GF-D8 (cell line): ENCODE measurements at regions not wholly inside any gene's neighbourhood (a gene's known extent, or its start where the extent isn't known, plus 50 kb on each side); places are given as distances from the start of the nearest gene placed in this dataset.

ENCODE experiments used
- DNase-seq: peaks from one replicate; lab custom pipeline; 2025; lab: John Stamatoyannopoulos, UW

DNA sequence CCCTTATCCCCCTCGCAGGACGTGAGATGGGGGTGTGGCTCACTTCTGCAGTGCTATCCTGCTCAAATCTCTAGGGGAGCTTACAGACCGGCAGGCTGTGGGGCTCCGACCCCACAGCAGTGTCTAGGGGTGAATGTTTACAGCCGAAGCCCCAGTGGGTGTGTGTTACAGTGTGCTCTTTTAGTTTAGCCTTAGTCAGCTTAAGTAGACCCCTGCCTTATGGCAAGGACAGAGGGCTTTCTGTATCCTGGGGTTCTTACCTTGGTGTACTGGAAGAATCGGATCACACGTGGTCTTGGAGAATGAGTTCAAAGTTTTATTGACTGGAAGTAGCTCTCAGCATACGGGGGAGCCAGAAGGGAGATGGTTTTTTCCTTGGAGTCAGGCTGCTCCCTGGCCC, 348.2 kb upstream of the GYPC start:
- DNase-seq: no peak

DNA sequence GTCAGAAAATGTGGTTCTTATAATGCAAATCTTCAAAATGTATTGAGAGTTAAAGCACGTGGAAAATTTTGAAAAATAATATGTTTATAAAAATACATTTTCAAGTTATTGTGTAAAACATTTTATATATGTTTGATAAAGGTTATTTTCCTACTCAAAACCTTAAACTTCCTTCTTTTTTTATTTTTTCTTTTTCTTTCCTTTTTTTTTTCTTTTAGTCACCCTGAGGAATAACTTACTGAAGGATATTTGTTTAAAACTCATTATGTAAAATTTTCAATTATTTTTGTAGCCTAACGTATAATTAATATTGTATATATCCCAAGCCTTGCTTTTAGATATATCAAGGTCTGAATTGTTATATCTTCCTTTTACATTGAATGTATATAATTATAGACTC, 346.8 kb upstream of the GYPC start:
- no peak for DNase-seq

DNA sequence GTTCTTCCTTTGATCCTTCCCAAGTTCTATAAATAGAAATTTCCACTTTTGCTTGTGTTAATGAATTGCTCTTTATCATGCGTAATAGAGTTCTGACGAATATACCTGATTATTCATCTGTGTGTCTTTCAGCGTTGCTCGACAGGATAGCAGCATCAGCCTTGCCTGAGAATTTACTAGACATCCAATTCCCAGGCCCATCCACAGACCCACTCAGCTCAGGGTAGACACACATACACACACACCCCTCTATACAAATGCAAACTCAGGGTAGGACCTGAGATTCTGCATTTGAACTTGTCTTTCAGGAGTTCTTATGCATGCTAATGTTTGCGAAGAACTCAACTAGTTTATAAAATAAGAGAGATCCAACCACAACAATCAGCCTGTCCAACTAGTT, 343.4 kb upstream of the GYPC start:
- no peak for DNase-seq

DNA sequence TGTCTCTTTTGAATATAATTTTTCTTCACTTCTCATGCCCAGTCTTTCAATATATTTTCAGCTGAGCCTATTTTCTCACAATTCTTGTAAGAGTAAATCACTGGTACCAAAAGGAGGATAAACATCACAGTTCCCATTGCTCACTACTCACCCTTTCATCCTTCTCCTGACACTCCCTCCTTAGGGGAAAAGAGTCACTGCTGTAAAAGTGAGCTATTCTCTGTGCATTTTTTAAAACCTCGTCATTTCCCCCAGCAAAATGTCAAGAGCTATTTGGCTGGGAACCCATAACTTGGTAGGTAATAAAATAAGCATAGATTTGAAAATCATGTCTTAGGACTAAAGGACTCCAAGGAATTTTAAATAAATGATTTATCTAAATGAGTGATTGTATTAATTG, 340.1 kb upstream of the GYPC start:
- no peak for DNase-seq

DNA sequence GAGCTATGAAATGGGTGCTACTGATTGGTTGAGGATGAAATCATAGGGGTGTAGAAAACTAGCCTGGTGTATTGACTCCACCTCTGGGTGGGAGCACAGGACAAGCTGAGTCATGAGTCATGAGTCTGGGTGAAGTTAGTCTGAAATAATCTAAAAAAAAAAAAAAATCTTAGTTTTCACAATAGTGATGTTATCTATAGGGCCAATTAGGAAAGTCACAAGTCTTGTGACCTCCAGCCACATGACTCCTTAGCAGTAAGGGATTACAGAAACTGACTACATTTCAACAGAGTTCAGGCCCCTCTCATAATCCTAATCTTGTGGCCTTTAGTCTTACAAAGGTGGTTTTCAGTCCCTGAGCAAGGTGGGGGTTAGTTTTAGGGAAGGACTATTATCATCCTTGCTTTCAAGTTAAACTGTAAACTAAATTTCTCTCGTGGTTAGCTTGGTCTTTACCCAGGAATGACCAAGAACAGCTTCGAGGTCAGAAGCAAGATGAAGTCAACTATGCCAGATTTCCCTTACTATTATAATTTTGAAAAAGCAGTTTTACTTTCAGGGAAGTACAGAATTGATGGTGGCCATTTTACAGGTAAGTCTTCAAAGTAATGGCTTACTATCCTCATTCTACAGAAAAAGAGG, 338.0 kb upstream of the GYPC start:
- DNase-seq: peak; percentile 5

DNA sequence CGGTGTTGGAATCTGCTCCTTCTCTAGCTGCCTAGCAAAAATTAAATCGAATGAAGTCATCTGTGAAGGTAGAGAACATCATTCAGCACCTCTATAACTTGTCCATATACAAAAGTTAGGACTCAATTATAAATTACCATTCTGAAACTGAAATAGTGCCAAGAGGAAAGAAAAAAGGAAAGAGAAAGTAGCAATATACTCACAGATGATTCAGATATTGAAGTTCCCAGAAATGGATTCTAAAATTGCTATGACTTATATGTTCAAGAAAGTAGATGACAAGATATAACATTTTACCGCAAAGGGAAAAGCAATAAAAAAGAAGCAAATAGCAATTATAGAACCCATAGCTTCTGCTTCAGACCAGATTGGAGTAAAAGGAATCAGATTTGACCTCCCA, 333.6 kb upstream of the GYPC start:
- no peak for DNase-seq

DNA sequence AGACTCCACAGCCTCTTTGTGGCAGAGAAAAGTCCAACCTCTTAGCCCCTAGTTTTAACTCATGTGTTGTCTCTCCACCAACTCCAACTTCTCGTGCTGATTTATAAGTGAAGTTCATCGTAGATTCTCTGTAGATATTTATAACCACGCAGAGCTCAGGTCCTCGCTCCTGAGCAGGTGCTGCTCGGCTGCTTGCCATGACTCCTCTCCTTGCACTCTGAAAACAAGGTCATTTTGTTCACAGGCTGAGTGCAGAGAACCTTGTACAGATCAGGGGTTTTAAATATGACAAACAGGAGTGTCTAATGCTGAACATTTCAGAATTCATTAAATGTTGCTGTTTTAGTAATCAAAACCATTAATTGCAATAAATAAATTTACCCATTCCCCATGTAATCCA, 330.8 kb upstream of the GYPC start:
- DNase-seq: no peak

DNA sequence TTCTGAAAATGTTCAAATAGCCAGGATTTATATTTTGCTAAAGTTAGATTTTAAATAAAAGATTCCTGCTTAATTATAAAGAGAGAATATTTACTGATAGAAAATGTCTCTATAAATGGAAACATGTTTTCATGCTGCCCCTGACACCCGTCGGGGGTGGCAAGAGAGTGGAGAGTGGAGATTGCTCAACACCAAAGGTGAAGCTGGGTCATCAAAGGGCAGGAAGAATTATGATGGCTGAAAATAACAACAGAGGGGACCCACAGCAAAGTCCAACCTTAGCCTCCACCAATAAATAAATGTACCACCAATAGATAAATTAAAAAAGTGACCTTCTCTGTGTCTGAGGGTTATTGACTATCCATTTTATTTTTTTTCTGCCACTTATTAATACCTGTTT, 326.8 kb upstream of the GYPC start:
- no peak for DNase-seq

DNA sequence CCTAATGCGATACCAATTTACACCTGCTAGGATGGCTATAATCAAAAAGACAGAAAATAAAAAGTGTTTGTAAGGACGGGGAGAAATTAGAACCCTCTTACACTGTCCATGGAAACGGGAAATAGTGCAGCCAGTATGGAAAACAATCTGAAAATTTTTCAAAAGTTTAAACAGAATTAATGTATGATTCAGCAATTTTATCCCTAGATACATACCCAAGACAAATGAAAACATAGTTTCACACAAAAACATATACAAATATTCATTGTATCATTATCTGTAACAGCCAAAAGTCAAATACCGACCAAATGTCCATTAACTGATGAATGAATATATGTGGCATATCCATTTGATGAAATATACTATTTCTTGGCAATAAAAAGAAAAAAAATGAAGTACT, 313.5 kb upstream of the GYPC start:
- no peak for DNase-seq

DNA sequence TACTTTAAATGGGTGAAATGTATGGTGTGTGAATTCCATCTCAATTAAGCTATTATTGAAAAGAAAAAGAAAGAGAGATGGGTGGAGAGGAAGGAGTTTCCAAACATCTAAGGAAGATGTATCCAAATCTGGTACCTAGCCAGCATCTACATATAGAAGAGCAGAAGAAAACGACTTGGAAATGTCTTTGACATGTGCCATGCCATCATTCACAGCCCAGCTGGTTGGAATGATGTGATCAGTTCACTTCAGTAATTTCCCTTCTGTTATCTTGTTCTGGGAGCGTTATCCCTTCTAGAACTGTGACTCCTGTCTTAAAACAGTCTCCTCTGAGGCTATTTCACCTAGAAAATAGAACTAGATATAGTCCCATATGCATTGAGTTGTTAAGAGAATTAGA, 312.8 kb upstream of the GYPC start:
- no peak for DNase-seq

DNA sequence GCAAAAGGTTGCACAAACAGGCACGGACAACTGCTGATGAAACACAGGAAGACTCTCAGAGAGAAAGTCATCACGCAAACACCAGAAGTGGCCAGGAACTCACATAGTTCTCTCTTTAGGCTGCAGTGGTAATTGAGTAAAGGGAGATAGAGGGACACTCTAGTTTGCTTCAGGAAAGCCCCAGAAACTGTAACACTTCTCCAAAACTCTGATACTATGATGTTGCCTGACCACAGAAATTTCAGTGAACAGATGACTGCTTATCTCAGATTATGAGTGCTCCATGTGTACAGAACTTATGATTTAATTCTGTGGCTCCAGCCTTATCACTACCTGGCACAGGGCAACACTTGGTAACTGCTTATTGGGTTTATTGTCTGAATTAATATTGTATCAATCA, 311.5 kb upstream of the GYPC start:
- no peak for DNase-seq

DNA sequence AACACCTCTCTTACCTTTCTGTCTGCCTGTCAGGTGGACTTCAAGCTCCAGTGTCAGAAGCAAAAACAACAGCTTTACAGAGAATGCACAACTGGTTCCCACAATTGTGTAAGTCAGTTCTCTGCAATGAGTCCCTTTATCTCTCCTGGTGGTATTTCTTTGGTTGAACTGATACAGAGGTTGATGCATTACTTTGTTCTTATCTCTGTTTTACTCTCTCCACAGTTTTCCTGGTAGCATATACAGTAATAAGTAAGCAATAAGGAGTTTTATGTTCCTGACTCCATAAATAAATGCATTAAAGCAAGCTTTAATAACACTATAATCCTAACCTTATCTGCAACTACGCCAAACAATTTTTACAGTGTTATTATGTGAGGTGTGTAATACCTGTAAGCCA, 310.3 kb upstream of the GYPC start:
- no peak for DNase-seq

DNA sequence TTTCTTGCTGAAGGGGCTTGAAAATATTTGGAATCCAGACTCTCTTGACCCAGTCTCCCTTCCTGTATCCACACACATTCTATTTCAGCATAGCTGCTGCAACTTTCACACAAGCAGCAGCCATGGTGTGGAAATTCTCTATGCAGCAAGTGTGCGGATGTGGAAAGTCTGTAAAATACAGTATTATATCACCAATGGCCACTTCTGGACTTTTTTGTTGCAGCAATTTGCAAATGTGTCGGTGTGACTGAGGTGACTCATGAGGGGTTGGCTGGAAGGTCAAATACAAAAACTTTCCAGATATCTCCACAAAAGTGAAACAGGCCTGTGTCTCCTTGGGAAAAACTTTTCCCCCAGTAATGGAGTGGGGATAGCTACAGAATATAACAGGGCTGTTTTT, 299.3 kb upstream of the GYPC start:
- DNase-seq: no peak

DNA sequence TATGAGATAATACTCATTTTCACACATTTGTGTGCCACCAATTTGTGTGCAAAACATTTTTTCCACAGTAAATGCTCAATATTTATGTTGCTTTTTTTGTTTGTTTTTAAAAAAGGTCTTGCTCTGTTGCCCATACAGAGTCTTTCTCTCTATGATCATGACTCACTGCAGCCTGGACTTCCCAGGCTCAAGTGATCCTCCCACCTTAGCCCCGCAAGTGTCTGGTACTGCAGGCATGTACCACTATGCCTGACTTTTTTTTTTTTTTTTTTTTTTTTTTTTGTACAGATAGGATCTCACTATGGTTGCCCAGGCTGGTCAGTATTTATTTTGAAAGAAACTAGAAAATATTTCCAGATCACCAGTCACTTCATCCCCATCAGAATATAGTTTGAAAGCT, 297.8 kb upstream of the GYPC start:
- no peak for DNase-seq

DNA sequence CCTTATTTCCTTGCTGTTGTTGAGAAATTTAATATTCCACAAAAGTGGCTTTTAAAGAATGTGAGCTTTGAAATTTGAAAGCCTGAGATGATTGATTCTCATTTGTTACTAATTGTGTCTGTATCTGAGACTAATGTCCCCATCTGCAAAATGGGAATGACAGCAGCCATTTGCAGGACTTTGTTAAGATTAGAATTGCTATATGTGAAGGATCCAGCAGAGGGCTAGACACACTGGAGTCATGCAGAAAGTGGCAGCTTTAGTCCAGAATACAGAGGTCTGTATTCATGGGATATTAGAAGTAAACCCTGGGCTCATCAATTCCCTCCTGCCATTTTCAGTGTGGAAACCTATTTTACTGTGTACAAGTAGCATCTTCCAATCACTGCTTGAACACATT, 296.5 kb upstream of the GYPC start:
- no peak for DNase-seq

DNA sequence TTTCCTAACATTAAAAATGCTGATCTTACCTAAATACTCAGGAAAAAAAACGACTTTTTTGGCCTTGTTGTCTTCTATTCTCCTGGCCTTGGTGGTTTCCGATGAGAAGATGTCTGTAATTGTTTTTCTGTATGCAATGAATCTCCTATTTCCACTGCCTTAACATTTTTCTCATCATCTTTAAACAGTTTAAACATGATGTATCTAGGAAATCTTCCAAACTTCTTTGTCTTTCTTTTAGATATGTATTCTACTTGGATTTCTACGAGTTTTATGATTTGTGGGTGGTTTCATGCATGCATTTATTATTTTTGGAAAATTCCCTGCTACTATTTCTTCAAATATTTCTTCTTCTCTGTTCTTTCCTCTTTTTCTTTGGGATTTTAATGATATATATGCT, 288.6 kb upstream of the GYPC start:
- no peak for DNase-seq

DNA sequence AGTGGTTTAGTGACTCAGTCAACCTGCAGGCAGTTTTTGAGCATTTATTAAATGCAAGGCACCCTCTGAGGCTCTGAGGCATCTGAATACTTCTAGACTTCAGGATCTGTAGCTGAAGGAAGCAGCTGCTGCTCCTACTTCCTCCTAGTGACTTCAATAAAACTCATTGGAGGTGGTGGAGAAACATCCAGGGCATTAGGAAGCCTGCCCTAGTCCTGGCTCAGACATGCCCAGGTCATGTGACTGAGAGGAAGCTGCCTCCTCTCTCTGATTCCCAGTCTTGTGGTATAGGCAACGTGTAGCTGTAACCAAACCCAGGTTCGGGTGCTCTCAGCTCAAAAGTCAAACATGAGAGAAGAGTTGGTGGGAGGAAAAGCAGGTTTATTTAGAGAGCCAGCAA, 287.2 kb upstream of the GYPC start:
- DNase-seq: no peak

DNA sequence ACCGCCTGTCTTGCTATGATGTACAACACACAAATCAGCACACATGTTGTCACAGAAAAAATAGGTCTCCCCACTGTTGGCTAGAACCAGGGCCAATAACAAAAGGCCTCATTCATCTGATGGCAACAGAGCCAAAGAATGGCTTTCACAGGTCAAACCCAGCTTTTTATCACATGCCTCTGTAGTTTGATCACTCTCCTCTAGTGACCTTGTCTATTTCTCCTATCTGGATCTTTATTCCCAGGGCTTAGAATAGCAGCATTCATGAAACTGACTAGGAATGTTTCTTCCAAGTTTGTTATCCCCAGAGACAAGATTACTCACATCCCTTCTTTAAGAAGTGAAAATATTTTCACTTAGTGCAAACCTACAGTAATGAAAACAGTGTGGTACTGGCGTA, 285.8 kb upstream of the GYPC start:
- DNase-seq: no peak

DNA sequence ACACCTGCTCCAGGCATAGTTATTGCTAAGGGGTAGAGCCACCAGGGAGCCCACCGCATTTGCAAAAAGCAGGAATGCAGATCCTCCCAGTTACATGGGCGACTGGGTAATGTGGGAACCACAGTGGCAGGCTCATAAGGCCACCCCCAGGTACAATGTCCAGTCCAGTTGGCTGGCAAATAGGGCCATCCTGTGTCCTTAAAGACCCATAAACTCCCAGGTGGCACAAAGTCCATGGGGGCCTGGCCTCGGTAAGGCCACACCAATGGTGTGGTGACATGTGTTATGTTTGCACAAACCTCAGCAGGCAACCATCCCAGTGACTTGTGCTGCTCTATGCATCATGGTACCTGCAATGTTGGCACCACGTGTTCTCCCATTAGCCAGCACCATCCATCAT, 283.6 kb upstream of the GYPC start:
- DNase-seq: no peak

DNA sequence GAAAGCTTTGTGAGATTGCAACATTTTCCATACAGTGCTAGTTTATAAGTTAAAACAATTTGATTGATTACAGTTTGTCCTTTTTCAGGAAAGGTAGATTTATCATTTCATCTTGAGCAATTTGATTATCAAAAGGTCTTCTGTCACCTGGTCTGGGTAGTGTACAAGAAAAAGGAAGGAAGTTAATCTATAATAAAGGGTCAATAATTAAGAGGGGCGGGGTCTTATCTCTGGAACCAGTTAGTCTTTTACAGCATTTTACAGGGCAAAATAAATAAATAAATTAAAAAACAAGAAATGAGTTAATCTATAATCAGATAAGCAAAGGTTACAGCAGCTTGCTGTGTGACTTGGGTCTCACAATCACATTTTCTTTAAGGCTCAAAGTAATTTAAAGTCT, 277.8 kb upstream of the GYPC start:
- DNase-seq: no peak

DNA sequence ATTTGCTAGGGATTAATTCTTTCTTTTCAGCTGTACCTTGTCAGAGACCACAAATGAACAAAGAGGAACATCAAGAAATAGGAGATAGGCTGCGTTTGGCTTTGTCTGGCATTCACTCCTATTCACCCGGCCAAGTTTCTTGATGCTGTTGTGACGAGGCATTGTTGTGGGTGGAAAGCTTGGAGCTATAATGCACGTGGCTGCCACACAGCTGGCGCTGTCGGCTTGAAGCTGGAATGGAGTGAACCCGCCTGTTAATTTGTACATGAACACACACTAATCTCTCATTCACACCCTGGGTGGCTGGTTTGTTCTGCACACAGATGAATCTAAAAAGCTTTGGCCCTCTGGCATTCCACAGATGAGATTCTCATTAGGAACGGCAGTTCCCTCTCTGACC, 274.9 kb upstream of the GYPC start:
- DNase-seq: no peak

DNA sequence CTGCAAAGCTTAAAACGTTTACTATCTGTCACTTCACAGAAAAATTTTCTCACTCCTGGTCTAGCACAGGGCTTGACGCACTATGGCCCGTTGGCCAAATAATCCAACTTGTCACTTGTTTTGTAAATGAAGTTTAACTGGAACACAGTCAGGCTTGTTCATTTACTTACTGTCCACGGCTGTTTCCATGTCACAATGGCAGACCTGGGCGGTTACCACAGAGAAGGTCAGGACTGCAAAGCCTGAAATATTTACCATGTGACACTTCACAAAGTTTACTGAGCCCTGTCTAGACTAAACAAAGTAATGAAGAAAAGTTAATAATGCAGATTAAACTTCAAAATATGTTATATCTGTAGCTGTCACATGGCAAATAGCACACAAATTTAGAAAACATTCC, 273.0 kb upstream of the GYPC start:
- DNase-seq: no peak

DNA sequence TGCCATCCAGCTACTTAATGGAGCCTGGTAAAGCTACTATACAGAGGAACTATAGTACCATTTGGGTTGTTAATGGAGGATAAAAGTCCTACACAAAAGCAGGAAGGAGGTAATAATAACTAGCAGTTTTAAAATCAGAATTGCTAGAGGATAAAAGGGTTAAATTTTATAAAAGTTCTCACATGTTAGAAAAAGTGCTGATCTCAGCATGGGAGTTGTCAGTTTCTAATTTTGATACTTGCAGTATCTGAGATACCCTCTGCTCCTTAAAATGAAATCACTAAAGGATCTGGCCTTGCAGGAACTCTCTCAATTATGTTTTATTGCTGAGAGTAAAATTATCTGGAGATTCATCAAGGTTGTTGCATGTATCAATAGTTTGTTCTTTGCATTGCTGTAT, 272.2 kb upstream of the GYPC start:
- DNase-seq: no peak

DNA sequence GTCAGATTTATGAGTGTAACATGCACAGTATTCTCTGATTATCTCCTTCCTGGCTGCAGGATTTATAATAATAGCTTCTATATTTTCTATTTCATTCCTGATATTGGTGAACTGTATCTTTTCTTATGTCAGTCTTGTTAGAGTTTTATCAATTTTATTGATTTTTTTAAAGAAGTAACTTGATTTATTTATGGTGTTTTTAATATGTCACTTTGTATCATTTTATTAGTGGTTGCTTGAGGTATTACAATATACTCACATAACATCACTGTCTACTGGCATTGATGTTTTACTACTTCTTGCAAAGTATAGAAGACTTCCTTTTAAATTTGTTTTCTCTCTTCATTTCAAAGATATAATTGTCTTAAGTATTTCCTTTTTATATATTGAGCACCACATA, 270.5 kb upstream of the GYPC start:
- no peak for DNase-seq

DNA sequence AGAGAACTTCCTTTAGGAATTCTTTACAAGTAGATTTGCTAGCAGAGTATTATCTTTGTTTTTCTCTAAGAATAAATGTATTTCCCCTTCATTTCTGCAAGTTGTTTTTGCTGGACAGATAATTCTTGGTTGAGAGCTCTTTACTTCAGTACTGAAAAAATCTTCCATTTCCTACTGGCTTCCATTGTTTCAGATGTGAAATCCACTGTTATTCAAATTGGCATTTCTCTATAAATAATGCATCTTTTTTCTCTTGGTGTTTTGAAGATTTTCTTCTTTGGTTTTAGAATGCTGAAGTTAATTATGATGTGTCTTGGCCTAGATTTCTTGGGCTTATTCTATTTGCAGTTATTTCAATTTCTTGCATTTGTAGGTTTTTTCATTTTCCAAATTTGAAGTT, 270.0 kb upstream of the GYPC start:
- no peak for DNase-seq
